ENCODE measurements at regions not wholly inside any gene's neighbourhood (a gene's known extent, or its start where the extent isn't known, plus 50 kb on each side); places are given as distances from the start of the nearest gene placed in this dataset.

DNA sequence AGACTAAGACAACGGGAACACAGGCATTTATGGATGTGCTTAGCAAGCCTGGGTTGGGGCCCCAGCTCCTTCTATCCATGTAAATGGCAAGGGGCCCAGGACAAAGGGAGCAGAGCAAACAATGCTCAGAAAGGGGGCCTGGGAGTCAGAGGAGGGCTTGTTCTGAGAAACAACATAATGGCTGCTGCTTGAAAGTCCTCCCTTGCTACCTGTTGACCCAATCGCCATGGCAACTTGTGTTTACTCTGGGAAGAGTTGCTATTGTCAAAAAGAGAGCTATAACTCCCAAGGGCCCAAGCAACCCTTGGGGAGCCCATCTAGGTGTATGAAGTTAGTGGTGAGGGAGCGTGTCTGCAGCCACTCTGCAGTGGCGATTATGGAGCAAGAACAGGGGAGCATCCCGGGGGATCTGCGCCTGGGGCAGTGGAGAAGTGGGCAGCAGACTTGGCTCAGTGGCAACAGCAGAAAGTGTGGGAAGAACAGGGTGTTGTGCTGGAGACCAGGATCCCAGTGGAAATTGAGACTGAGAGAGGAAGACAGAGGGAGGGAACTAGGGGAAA, 118.7 kb upstream of the NLRP1 start:
- TF ChIP-seq, protein P1, sequence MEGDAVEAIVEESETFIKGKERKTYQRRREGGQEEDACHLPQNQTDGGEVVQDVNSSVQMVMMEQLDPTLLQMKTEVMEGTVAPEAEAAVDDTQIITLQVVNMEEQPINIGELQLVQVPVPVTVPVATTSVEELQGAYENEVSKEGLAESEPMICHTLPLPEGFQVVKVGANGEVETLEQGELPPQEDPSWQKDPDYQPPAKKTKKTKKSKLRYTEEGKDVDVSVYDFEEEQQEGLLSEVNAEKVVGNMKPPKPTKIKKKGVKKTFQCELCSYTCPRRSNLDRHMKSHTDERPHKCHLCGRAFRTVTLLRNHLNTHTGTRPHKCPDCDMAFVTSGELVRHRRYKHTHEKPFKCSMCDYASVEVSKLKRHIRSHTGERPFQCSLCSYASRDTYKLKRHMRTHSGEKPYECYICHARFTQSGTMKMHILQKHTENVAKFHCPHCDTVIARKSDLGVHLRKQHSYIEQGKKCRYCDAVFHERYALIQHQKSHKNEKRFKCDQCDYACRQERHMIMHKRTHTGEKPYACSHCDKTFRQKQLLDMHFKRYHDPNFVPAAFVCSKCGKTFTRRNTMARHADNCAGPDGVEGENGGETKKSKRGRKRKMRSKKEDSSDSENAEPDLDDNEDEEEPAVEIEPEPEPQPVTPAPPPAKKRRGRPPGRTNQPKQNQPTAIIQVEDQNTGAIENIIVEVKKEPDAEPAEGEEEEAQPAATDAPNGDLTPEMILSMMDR (IDR thresholded peaks at IDR 0.05; ENCODE audit: low read depth, low read length, poor library complexity, severe bottlenecking), result no peak
- no peak for TF ChIP-seq EZH2phosphoT487 (IDR thresholded peaks at IDR 0.05; ENCODE audit: borderline replicate concordance, low read length)
